H54 (cell line): ENCODE measurements at regions not wholly inside any gene's neighbourhood (a gene's known extent, or its start where the extent isn't known, plus 50 kb on each side); places are given as distances from the start of the nearest gene placed in this dataset.

Experiments used
- DNase-seq: peaks from one replicate; pipeline ENCODE4 v3.0.0; 2011; ENCODE audit warnings: low spot score, mixed read lengths; ENCODE audit not compliant: insufficient read length
- FAIRE-seq: peaks from 3 replicates; lab custom pipeline; 2011; peaks lifted over from hg19 to GRCh38; lab: Jason Lieb, UNC
- POLR2A ChIP-seq: IDR thresholded peaks from 2 replicates; pipeline ENCODE4 v1.6.1; 2011; ENCODE audit warnings: low read depth, mild to moderate bottlenecking, low read length

DNA sequence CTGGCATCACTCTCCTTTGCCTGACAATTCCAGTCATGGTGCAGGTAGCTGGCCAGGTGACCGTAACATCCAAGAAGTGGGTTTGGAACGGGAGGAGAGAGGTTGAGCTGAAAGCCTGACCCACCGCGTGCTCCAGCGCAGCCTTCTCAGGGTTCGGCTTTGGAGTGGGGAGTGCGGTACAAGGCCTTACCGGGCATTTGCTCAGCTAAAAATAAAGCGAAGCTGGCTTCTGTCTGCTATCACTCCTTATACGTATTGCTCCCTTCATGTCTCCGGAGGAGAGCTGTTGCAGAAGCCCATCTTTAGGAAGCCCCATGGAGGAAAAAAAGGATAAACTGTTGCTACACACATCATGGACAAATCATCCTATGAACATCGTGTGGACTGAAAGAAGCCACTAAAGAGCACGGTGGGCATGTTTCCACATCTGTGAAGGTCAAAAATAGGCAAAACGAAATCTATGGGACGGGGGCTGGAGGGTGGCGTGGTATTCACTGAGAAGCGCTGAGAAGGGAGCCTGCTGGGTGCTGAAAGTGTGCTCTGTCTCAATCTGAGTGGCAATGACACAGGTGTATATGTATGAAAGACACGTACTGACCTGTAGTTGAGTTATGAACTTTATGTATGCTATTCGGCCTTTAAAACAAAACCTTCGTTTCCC lies 57.2 kb upstream of the TAB2 start:
- no peak for TF ChIP-seq POLR2A
- no peak for DNase-seq
- no peak for FAIRE-seq

DNA sequence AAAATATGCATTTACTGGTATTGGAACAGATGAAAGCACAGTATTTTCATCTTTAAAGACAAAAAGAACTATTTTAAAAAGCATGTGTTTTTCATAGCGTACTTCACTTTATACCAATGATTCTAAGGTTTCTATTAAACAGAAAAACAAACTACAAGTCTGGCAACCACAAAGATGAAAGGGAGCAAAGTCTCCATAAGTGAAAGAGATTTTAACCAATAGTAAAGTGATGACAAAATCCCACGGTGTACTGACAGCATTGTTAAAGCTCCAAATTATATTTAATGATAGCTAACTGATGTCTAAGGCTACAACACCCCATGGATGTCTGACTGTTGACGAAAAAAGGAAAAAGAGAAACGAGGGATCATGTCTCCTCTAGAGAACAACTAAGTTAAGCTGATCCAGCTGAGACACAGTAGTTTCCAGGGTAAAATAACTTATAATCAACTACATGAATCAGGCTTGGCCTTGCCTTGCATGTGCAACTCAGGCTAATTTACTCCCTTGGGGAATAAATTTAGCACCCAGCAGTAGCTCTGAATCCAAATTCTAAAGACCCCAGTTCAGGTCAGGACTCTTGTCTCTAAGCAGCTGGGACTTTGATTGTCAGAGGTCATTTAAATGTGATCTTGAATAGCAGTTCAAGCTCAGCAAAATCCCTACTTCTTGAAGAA lies 56.0 kb upstream of the TAB2 start:
- no peak for DNase-seq
- no peak for FAIRE-seq
- no peak for TF ChIP-seq POLR2A

DNA sequence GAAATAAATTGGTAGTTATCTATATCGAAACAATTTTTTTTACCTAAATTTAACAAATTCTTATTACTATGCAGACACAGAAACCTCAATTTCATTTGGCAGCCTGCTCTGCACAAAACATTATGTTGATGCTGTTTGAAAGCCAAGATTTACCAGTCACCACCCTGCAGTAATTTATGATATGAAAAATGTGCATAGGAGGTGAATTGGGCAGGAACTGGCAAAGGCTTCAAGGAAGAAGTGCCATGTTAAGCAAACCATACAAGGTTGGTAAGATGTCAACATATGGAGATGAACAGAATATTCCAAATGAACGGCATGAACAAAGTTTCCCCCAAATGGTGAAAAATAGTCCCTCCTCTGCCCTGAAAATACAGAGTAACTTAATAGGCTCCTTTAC lies 54.2 kb upstream of the TAB2 start:
- FAIRE-seq, result no peak
- TF ChIP-seq POLR2A, result no peak
- no peak for DNase-seq

DNA sequence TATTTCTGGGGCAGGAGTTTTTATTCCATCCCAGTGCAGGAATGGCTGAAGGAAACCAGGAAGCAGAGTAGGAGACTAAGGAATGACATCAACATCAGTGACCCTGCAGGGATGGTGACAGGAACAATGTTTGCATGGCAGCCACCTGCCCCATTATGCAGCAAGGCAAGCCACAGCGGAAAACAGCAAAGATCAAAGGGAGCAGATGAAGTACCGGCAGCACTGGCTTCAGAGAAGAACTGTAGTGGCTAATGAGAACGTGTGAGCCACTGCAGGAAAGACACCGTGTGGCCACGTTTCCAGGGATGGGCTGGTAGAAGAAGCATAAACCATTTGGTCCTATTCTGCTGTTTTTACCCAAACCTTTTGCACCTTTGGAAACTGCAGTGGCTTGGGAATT lies 52.9 kb upstream of the TAB2 start:
- TF ChIP-seq POLR2A, result no peak
- FAIRE-seq (no peak), DNase-seq (no peak)

DNA sequence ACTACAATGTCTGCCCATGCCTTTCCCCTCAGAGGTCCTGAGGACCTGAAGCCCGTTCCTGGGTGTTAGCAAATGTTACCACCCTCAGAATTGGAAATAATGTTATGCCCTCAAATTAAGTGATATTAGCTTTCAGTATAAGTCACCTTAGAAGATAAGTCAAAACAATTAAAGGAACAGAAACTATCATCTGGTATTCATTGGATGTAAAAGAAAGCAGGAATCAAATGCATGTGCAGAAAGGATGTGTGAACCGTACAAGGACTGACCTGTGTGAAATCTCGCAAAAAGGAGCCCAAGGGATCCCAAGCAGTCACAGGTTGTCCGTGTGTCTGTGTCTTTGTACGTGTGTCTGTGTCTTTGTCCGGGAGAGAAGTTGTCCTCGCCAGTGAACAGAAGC lies 51.6 kb upstream of the TAB2 start:
- no peak for TF ChIP-seq POLR2A
- DNase-seq (no peak), FAIRE-seq (no peak)

DNA sequence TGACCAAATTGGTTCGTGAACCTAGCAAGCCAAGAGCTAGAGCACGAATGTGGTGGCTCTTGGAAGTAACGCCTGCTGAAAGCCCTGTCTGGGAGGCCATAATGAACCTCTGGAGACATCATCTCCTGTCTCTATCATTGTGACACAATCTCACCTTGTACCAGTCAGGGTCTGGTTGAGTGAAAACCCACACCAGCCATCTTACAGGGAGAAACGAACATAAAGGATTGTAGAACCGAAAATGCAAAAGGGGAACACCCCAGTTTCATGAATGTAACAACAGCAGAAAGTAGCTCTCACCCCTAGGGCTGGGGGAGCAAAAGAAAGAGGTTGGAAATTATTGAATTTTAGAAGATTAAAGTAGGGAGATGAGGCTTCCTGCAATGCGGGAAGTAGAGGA lies 50.9 kb upstream of the TAB2 start:
- no peak for DNase-seq
- no peak for TF ChIP-seq POLR2A
- no peak for FAIRE-seq

DNA sequence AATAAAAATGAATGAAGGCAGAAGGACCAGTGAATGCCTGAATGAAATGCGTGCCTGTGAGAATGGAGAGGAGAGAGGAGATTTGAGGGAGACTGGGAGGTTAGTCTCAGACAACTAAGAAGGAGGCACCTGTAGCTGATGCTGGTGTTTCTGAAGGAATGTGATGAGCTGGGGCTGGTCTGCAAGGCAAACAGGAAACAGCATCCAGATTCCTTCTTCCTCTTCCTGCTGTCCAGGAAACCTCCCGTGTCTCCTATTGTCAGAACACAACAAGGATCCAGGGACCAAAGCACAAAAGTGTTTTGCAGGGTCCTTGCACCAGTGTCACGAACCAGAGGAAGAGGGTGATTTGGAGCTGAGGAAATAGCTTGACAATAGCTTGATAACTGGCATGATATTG lies 50.4 kb upstream of the TAB2 start:
- FAIRE-seq (no peak), DNase-seq (no peak)
- TF ChIP-seq POLR2A, result no peak

DNA sequence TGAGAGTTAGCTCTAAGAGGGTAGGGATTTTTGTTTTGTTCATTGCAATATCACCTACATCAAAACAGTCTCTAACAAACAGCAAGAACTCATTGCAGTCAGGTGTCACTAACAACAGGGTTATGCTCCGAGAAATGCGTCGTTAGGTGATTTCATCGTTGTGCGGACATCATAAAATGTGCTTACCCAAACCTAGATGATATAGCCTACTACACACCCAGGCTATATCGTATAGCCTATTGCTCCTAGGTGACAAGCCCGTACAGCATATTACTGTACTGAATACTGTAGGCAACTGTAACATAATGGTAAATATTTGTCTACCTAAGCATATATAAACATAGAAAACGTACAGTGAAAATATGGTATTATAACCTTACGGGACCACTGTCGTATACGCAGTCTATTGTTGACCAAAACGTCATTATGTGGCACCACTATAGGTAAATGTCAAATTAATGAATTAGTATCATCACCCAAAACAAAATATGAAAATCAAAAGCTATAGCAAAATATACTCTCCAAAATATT lies 49.9 kb upstream of the TAB2 start:
- FAIRE-seq, result no peak
- no peak for TF ChIP-seq POLR2A

More for the DNA sequence above, 49.9 kb upstream of the TAB2 start:
- no peak for DNase-seq
